Liver (tissue), 8 donors: ENCODE measurements at regions not wholly inside any gene's neighbourhood (a gene's known extent, or its start where the extent isn't known, plus 50 kb on each side); places are given as distances from the start of the nearest gene placed in this dataset.

Experiments
- DNase-seq: peaks from one replicate; pipeline ENCODE4 v3.0.0-alpha.2; 2017; ENCODE audit warnings: low spot score
- H3K27ac ChIP-seq, 2 donors: one replicate each; pipeline ENCODE4 v1.7.0; 2013; ENCODE audit warnings: inconsistent platforms in 2 of 2, low read length in 2 of 2, control low read depth in 1 of 2, low read depth in 1 of 2, mild to moderate bottlenecking in 1 of 2
- H3K27me3 ChIP-seq, 4 donors: one replicate each; pipeline versions ENCODE4 v1.6.1 to v1.7.0; 2013; ENCODE audit warnings: low read length in 3 of 4, inconsistent platforms in 1 of 4, mild to moderate bottlenecking in 1 of 4, moderate library complexity in 1 of 4; ENCODE audit not compliant: control insufficient read depth in 4 of 4, insufficient read depth in 4 of 4
- H3K36me3 ChIP-seq, 4 donors: one replicate each; pipeline versions ENCODE4 v1.6.1 to v1.7.0; 2013; ENCODE audit warnings: low read length in 3 of 4, mild to moderate bottlenecking in 3 of 4, low read depth in 1 of 4, moderate library complexity in 1 of 4; ENCODE audit not compliant: control insufficient read depth in 4 of 4, insufficient read depth in 3 of 4
- H3K4me1 ChIP-seq, 4 donors: one replicate each; pipeline versions ENCODE4 v1.6.1 to v1.7.0; 2013; ENCODE audit warnings: low read length in 3 of 4, mild to moderate bottlenecking in 3 of 4, moderate library complexity in 1 of 4; ENCODE audit not compliant: control insufficient read depth in 4 of 4, insufficient read depth in 4 of 4
- H3K4me3 ChIP-seq, 3 donors: one replicate each; pipeline versions ENCODE4 v1.6.1 to v1.7.0; 2013; ENCODE audit warnings: low read length in 3 of 3, control low read depth in 1 of 3, low read depth in 1 of 3, mild to moderate bottlenecking in 1 of 3
- H3K9ac ChIP-seq, 2 donors: one replicate each; pipeline ENCODE4 v1.7.0; 2013; ENCODE audit warnings: low read length in 2 of 2, mild to moderate bottlenecking in 2 of 2, moderate library complexity in 2 of 2, control low read depth in 1 of 2, low read depth in 1 of 2
- H3K9me3 ChIP-seq, 4 donors: one replicate each; pipeline versions ENCODE4 v1.6.1 to v1.7.0; 2013; ENCODE audit warnings: low read length in 3 of 4; ENCODE audit not compliant: control insufficient read depth in 4 of 4
- ATF3 ChIP-seq: IDR thresholded peaks from 2 replicates; pipeline ENCODE4 v1.6.1; 2016; ENCODE audit warnings: antibody characterized with exemption
- EGR1 ChIP-seq, 2 donors: IDR thresholded peaks; 2 replicates each; pipeline ENCODE4 v1.6.1; 2016 to 2018; ENCODE audit warnings: antibody characterized with exemption in 2 of 2, low read depth in 2 of 2
- FOXA1 ChIP-seq: IDR thresholded peaks from 2 replicates; pipeline ENCODE4 v1.6.1; 2016; ENCODE audit warnings: antibody characterized with exemption
- FOXA2 ChIP-seq: IDR thresholded peaks from 2 replicates; pipeline ENCODE4 v1.6.1; 2016; ENCODE audit warnings: antibody characterized with exemption
- GABPA ChIP-seq, 2 donors: IDR thresholded peaks in 1 of 2; conservative IDR thresholded peaks in 1 of 2; 2 replicates each; pipeline ENCODE4 v1.6.1; 2016; ENCODE audit warnings: antibody characterized with exemption in 2 of 2, mild to moderate bottlenecking in 1 of 2, moderate library complexity in 1 of 2
- HNF4A ChIP-seq, 2 donors: conservative IDR thresholded peaks; 2 replicates each; pipeline ENCODE4 v1.6.1; 2016; ENCODE audit warnings: antibody characterized with exemption in 2 of 2, mild to moderate bottlenecking in 2 of 2
- HNF4G ChIP-seq: IDR thresholded peaks from 2 replicates; pipeline ENCODE4 v1.6.1; 2016; ENCODE audit warnings: antibody characterized with exemption
- JUND ChIP-seq, 2 donors: IDR thresholded peaks; 2 replicates each; pipeline ENCODE4 v1.6.1; 2016; ENCODE audit warnings: antibody characterized with exemption in 2 of 2
- NR2F2 ChIP-seq: IDR thresholded peaks from 2 replicates; pipeline ENCODE4 v1.6.1; 2016; ENCODE audit warnings: antibody characterized with exemption
- RAD21 ChIP-seq, 2 donors: IDR thresholded peaks; 2 replicates each; pipeline ENCODE4 v1.6.1; 2016; ENCODE audit warnings: antibody characterized with exemption in 2 of 2, mild to moderate bottlenecking in 2 of 2
- RXRA ChIP-seq, 2 donors: IDR thresholded peaks; 2 replicates each; pipeline ENCODE4 v1.6.1; 2017 to 2018; ENCODE audit warnings: antibody characterized with exemption in 2 of 2, mild to moderate bottlenecking in 1 of 2
- SP1 ChIP-seq: IDR thresholded peaks from 2 replicates; pipeline ENCODE4 v1.6.1; 2018; ENCODE audit warnings: antibody characterized with exemption, mild to moderate bottlenecking
- TAF1 ChIP-seq: conservative IDR thresholded peaks from 2 replicates; pipeline ENCODE4 v1.6.1; 2016; ENCODE audit warnings: antibody characterized with exemption, mild to moderate bottlenecking
- YY1 ChIP-seq: IDR thresholded peaks from 2 replicates; pipeline ENCODE4 v1.6.1; 2016; ENCODE audit warnings: antibody characterized with exemption, mild to moderate bottlenecking
- ZBTB33 ChIP-seq: IDR thresholded peaks from 2 replicates; pipeline ENCODE4 v1.6.1; 2016; ENCODE audit warnings: antibody characterized with exemption
- WGBS: extraction: QIAGEN DNeasy Blood & Tissue Kit; methylation state at CpG from one replicate; pipeline ENCODE4 v1.1.7; 2013; 5-methylcytosine and 5-hydroxymethylcytosine counted together
- TF ChIP-seq, protein P1 (sequence below): IDR thresholded peaks from 2 replicates; pipeline ENCODE4 v1.6.1; 2016; ENCODE audit warnings: antibody characterized with exemption
- TF ChIP-seq, protein P2 (sequence below): IDR thresholded peaks from 2 replicates; pipeline ENCODE4 v1.6.1; 2016; ENCODE audit warnings: antibody characterized with exemption, mild to moderate bottlenecking
- TF ChIP-seq, protein P3 (sequence below): fragments of 150-350 bp; IDR thresholded peaks from 2 replicates; pipeline ENCODE4 v1.5.1; 2017; ENCODE audit warnings: improper control_type of control experiment, low read depth, low read length; ENCODE audit not compliant: missing input control
- donor health status: healthy.
- donor health status: healthy.
- donor health status: healthy.
- donor health status: healthy.
- donor health status: healthy.

GRCh38 chr15:36278219-36278618 is 301.2 kb upstream of the CDIN1 start:
- no peak for DNase-seq
- no peak overlapping the region for H3K9ac ChIP-seq
- H3K27ac ChIP-seq: no peak overlapping the region
- no peak overlapping the region for H3K4me3 ChIP-seq
- WGBS: 68% methylated on average over 1 of the region's 1 CpG
- peaks cover 2 to 11% (median 7%) of the 10 kb centered on the region in 4 donors for H3K9me3 ChIP-seq
- no peaks in the 10 kb centered on the region for H3K36me3 ChIP-seq
- no peaks in the 10 kb centered on the region for H3K4me1 ChIP-seq
- H3K27me3 ChIP-seq: no peaks in the 10 kb centered on the region
- TF ChIP-seq JUND (IDR thresholded peaks at IDR 0.05) (no peak), GABPA (IDR thresholded peaks at IDR 0.05 in 1 of 2, conservative IDR thresholded peaks at IDR 0.05 in 1 of 2) (no peak), FOXA1 (no peak), ATF3 (no peak), FOXA2 (no peak), SP1 (no peak), ZBTB33 (no peak), RXRA (IDR thresholded peaks at IDR 0.05) (no peak), YY1 (no peak), RAD21 (IDR thresholded peaks at IDR 0.05) (no peak), HNF4G (no peak), NR2F2 (no peak), EGR1 (IDR thresholded peaks at IDR 0.05; ENCODE audit: low read depth in 2 of 2) (no peak), HNF4A (conservative IDR thresholded peaks at IDR 0.05) (no peak), TAF1 (no peak)
- TF ChIP-seq, protein P1, sequence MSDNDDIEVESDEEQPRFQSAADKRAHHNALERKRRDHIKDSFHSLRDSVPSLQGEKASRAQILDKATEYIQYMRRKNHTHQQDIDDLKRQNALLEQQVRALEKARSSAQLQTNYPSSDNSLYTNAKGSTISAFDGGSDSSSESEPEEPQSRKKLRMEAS: no peak
- TF ChIP-seq, protein P2, sequence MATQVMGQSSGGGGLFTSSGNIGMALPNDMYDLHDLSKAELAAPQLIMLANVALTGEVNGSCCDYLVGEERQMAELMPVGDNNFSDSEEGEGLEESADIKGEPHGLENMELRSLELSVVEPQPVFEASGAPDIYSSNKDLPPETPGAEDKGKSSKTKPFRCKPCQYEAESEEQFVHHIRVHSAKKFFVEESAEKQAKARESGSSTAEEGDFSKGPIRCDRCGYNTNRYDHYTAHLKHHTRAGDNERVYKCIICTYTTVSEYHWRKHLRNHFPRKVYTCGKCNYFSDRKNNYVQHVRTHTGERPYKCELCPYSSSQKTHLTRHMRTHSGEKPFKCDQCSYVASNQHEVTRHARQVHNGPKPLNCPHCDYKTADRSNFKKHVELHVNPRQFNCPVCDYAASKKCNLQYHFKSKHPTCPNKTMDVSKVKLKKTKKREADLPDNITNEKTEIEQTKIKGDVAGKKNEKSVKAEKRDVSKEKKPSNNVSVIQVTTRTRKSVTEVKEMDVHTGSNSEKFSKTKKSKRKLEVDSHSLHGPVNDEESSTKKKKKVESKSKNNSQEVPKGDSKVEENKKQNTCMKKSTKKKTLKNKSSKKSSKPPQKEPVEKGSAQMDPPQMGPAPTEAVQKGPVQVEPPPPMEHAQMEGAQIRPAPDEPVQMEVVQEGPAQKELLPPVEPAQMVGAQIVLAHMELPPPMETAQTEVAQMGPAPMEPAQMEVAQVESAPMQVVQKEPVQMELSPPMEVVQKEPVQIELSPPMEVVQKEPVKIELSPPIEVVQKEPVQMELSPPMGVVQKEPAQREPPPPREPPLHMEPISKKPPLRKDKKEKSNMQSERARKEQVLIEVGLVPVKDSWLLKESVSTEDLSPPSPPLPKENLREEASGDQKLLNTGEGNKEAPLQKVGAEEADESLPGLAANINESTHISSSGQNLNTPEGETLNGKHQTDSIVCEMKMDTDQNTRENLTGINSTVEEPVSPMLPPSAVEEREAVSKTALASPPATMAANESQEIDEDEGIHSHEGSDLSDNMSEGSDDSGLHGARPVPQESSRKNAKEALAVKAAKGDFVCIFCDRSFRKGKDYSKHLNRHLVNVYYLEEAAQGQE: no peak
- TF ChIP-seq, protein P3, sequence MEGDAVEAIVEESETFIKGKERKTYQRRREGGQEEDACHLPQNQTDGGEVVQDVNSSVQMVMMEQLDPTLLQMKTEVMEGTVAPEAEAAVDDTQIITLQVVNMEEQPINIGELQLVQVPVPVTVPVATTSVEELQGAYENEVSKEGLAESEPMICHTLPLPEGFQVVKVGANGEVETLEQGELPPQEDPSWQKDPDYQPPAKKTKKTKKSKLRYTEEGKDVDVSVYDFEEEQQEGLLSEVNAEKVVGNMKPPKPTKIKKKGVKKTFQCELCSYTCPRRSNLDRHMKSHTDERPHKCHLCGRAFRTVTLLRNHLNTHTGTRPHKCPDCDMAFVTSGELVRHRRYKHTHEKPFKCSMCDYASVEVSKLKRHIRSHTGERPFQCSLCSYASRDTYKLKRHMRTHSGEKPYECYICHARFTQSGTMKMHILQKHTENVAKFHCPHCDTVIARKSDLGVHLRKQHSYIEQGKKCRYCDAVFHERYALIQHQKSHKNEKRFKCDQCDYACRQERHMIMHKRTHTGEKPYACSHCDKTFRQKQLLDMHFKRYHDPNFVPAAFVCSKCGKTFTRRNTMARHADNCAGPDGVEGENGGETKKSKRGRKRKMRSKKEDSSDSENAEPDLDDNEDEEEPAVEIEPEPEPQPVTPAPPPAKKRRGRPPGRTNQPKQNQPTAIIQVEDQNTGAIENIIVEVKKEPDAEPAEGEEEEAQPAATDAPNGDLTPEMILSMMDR: no peak
